GM12875 (cell line): ENCODE measurements at regions not wholly inside any gene's neighbourhood (a gene's known extent, or its start where the extent isn't known, plus 50 kb on each side); places are given as distances from the start of the nearest gene placed in this dataset.

Experiments used
- H3K4me3 ChIP-seq: one replicate; pipeline ENCODE4 v1.5.1; 2011; ENCODE audit warnings: low read depth, low read length, control low read depth
- CTCF ChIP-seq: IDR thresholded peaks from 2 replicates; pipeline ENCODE4 v1.5.1; 2011; ENCODE audit warnings: low read depth, mild to moderate bottlenecking, control low read depth, inconsistent platforms, low read length, moderate library complexity, borderline replicate concordance; ENCODE audit not compliant: insufficient read depth

DNA sequence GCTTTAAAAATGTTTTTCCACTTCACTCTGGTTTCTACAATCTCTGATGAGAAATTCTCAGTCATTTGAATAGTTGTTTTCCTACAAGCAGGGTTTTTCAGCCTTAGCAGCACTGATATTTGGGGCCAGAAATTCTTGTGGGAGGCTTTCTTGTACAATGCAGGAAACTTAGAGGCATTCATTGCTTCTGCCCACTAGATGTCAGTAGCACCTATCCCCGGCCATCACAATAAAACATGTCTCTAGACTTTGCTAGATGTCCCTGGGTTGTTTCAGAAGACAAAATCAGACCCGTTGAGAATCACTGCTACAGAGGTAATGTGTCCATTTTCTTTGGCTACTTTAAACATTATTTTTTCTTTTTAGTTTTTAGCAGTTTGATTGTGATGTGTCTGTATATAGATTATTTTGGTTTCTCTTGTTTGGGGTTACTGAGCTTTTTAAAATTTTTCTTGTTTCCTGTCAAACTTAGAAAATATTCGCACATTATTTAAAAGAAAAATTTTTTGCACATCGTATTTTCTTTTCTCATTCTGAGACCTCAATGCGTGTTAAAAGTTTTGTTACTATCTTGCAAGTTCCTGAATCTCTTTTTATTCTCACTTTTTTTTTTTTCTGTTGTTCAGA lies 60.8 kb upstream of the CCDC179 start:
- H3K4me3 ChIP-seq = no peak overlapping the region

GRCh38 chr11:22922672-22923071 lies 62.4 kb upstream of the CCDC179 start:
- no peak for TF ChIP-seq CTCF
- no peak overlapping the region for H3K4me3 ChIP-seq

More for the DNA sequence above, 60.8 kb upstream of the CCDC179 start:
- TF ChIP-seq CTCF = peak; percentile 68; the same call in 1 of the 2 replicates

GRCh38 chr11:22923561-22923960 lies 63.3 kb upstream of the CCDC179 start:
- H3K4me3 ChIP-seq = no peak overlapping the region
- no peak for TF ChIP-seq CTCF

GRCh38 chr11:22926341-22926740 lies 66.1 kb upstream of the CCDC179 start:
- no peak overlapping the region for H3K4me3 ChIP-seq
- TF ChIP-seq CTCF = no peak

GRCh38 chr11:22927793-22928192 lies 67.5 kb upstream of the CCDC179 start:
- no peak for TF ChIP-seq CTCF
- no peak overlapping the region for H3K4me3 ChIP-seq

GRCh38 chr11:22928207-22928917 lies 68.1 kb upstream of the CCDC179 start:
- no peak overlapping the region for H3K4me3 ChIP-seq
- no peak for TF ChIP-seq CTCF
